ENCODE measurements at regions not wholly inside any gene's neighbourhood (a gene's known extent, or its start where the extent isn't known, plus 50 kb on each side); places are given as distances from the start of the nearest gene placed in this dataset.

DNA sequence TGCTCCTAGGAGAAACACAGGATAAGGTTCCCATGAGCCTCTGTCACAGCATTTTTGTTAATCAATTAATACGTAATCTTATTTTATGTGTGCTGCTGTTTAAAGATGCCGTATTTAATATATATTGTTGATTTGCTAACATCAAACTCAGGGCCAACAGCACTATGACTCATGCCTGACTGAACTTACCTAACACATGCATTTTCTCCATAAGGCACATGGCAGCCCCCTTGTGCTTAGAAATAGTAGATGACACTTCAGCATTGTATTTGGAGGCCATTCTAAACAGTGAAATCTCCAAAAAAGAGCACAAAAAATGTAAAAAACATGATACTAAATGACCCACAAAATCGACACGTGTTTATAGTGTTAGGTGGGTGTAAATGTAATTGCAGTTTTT lies 314.8 kb downstream of the MYCN start:
- peak; percentile 99 for DNase-seq
- TF ChIP-seq, protein P1, sequence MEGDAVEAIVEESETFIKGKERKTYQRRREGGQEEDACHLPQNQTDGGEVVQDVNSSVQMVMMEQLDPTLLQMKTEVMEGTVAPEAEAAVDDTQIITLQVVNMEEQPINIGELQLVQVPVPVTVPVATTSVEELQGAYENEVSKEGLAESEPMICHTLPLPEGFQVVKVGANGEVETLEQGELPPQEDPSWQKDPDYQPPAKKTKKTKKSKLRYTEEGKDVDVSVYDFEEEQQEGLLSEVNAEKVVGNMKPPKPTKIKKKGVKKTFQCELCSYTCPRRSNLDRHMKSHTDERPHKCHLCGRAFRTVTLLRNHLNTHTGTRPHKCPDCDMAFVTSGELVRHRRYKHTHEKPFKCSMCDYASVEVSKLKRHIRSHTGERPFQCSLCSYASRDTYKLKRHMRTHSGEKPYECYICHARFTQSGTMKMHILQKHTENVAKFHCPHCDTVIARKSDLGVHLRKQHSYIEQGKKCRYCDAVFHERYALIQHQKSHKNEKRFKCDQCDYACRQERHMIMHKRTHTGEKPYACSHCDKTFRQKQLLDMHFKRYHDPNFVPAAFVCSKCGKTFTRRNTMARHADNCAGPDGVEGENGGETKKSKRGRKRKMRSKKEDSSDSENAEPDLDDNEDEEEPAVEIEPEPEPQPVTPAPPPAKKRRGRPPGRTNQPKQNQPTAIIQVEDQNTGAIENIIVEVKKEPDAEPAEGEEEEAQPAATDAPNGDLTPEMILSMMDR (IDR thresholded peaks at IDR 0.05; ENCODE audit: low read depth, low read length) = no peak
- Histone ChIP-seq H3K27me3 (no peaks in the 10 kb centered on the region), H3K36me3 (no peaks in the 10 kb centered on the region), H3K9me3 (peaks cover 15% of the 10 kb centered on the region), H3K4me1 (peaks cover 23% of the 10 kb centered on the region), H3K4me3 (ENCODE audit: low read depth, low read length) (no peak overlapping the region)

- Histone ChIP-seq H3K4me1 (peaks cover 17% of the 10 kb centered on the region), H3K4me3 (ENCODE audit: low read depth, low read length) (no peak overlapping the region), H3K36me3 (no peaks in the 10 kb centered on the region), H3K27me3 (no peaks in the 10 kb centered on the region), H3K9me3 (peaks cover 15% of the 10 kb centered on the region)
- TF ChIP-seq, protein P1 (IDR thresholded peaks at IDR 0.05; ENCODE audit: low read depth, low read length) = no peak
- DNase-seq = peak; percentile 98
Measured at GRCh38 chr2:16254356-16254965, 314.1 kb downstream of the MYCN start.

- peaks cover 15% of the 10 kb centered on the region for H3K4me1 ChIP-seq
- TF ChIP-seq, protein P1 (IDR thresholded peaks at IDR 0.05; ENCODE audit: low read depth, low read length) = no peak
Measured at GRCh38 chr2:16253291-16253690, 312.9 kb downstream of the MYCN start.

DNA sequence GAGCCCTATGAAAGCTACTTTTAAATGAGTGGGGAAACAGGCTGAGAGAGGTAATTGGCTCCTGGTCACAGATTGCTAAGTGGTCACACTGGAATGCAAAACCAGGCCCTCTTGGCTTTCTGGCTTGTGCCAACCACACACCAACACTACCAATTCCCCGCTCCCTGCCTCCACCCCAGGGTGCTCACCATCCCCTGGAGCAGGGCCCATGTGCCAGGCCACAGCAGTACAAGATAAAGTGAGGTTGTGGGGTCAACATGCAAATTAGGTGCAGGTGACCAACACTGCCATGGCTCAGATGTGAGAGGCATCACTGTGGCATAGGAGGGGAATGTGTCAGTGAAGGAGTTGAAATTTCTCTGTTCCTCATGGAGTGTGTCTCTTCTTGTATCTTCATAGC lies 312.5 kb downstream of the MYCN start:
- TF ChIP-seq, protein P1 (IDR thresholded peaks at IDR 0.05; ENCODE audit: low read depth, low read length) = no peak
- peak; percentile 100 for DNase-seq

More at GRCh38 chr2:16253291-16253690, 312.9 kb downstream of the MYCN start:
- no peaks in the 10 kb centered on the region for H3K27me3 ChIP-seq
- DNase-seq = peak; percentile 97
- no peaks in the 10 kb centered on the region for H3K36me3 ChIP-seq
- no peak overlapping the region for H3K4me3 ChIP-seq (ENCODE audit: low read depth, low read length)
- peaks cover 15% of the 10 kb centered on the region for H3K9me3 ChIP-seq

GRCh38 chr2:16252251-16252650 lies 311.9 kb downstream of the MYCN start:
- H3K36me3 ChIP-seq = no peaks in the 10 kb centered on the region
- H3K4me1 ChIP-seq = peaks cover 15% of the 10 kb centered on the region
- TF ChIP-seq, protein P1 (IDR thresholded peaks at IDR 0.05; ENCODE audit: low read depth, low read length) = no peak
- peaks cover 12% of the 10 kb centered on the region for H3K9me3 ChIP-seq
- no peaks in the 10 kb centered on the region for H3K27me3 ChIP-seq
- H3K4me3 ChIP-seq (ENCODE audit: low read depth, low read length) = no peak overlapping the region
- DNase-seq = peak; percentile 100

More for the DNA sequence above, 312.5 kb downstream of the MYCN start:
- no peak overlapping the region for H3K4me3 ChIP-seq (ENCODE audit: low read depth, low read length)
- H3K27me3 ChIP-seq = no peaks in the 10 kb centered on the region
- peaks cover 15% of the 10 kb centered on the region for H3K9me3 ChIP-seq
- peaks cover 15% of the 10 kb centered on the region for H3K4me1 ChIP-seq
- no peaks in the 10 kb centered on the region for H3K36me3 ChIP-seq

DNA sequence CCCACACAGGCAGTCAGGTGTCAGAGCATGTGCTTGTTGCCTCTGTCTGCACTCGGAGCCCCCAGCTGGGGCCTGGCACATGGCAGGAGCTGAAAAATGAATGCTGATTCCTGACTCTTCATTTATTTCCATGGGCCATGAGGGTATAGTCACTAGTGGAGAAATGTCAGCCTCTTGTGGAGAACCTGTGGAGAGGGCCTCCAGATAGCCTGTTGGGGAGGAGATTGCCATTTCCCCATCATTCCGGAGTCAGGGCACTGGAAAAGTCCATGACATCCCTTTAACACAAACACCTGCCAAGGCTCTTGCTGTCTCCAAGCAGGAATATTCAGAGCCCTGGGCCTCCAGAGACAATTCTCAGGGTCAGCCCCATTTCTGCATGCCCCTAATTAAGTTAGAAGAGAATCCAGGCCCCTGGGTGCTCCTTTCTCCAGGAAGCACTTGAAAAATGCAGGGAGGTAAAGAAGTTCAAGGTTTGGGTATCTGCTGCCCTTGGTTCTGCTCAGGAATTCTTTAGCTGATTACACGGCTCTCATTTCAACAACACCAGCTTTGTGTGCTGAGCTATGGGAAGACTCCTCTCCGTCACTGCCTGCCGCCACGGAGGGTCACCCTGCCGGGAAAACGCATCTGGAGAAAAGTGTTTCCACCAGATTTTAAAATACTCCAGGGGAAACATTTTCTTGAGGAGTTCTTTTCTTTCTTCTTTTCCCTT lies 311.3 kb downstream of the MYCN start:
- peaks cover 12% of the 10 kb centered on the region for H3K9me3 ChIP-seq
- H3K27me3 ChIP-seq = no peaks in the 10 kb centered on the region
- TF ChIP-seq, protein P1 (IDR thresholded peaks at IDR 0.05; ENCODE audit: low read depth, low read length) = no peak
- H3K4me3 ChIP-seq (ENCODE audit: low read depth, low read length) = no peak overlapping the region
- H3K4me1 ChIP-seq = peaks cover 11% of the 10 kb centered on the region
- peak; percentile 100 for DNase-seq
- no peaks in the 10 kb centered on the region for H3K36me3 ChIP-seq
